H1 (cell line): ENCODE measurements at regions not wholly inside any gene's neighbourhood (a gene's known extent, or its start where the extent isn't known, plus 50 kb on each side); places are given as distances from the start of the nearest gene placed in this dataset.

Experiments used
- CTCF ChIA-PET: fragments of 300-600 bp; sonication (Branson Sonifier 250); formaldehyde crosslinking; loops from one replicate; lab custom pipeline; 2021; ENCODE audit not compliant: partially characterized antibody; lab: Charles Lee
- POLR2A ChIA-PET: fragments of 300-600 bp; sonication (Branson Sonifier 250); formaldehyde crosslinking; loops from one replicate; lab custom pipeline; 2021; ENCODE audit warnings: inconsistent platforms; ENCODE audit not compliant: partially characterized antibody; lab: Charles Lee
- DNase-seq, 2 experiments: peaks; one replicate each; pipeline versions ENCODE4 v3.0.0 to v3.0.0-alpha.2; 2010 to 2022; ENCODE audit warnings: low spot score in 2 of 2, low read depth in 1 of 2, mixed read lengths in 1 of 2
- FAIRE-seq: peaks from 2 replicates; lab custom pipeline; 2011; peaks lifted over from hg19 to GRCh38; lab: Jason Lieb, UNC
- H2AFZ ChIP-seq: 2 replicates; pipeline ENCODE4 v1.8.1; 2012; ENCODE audit warnings: low read length, inconsistent platforms
- H2AK5ac ChIP-seq: 2 replicates; pipeline ENCODE4 v1.6.1; 2013; ENCODE audit warnings: low read depth, low read length
- H2BK120ac ChIP-seq: replicated peaks from 2 replicates; pipeline ENCODE3; 2013; ENCODE audit warnings: low read depth, low read length, inconsistent platforms
- H2BK12ac ChIP-seq: 2 replicates; pipeline ENCODE4 v1.6.1; 2013; ENCODE audit warnings: low read depth, low read length
- H2BK15ac ChIP-seq: 2 replicates; pipeline ENCODE4 v1.6.1; 2013; ENCODE audit warnings: low read length
- H2BK20ac ChIP-seq: 2 replicates; pipeline ENCODE4 v1.6.1; 2013; ENCODE audit warnings: low read length
- H2BK5ac ChIP-seq: 2 replicates; pipeline ENCODE4 v1.6.1; 2013; ENCODE audit warnings: low read depth, low read length
- H3K14ac ChIP-seq: 2 replicates; pipeline ENCODE4 v1.6.1; 2013; ENCODE audit warnings: inconsistent platforms; ENCODE audit not compliant: insufficient read length
- H3K18ac ChIP-seq: 2 replicates; pipeline ENCODE4 v1.6.1; 2013; ENCODE audit warnings: low read length; ENCODE audit errors: extremely low read depth
- H3K23ac ChIP-seq: 2 replicates; pipeline ENCODE4 v1.6.1; 2013; ENCODE audit warnings: inconsistent platforms; ENCODE audit not compliant: insufficient read length
- H3K23me2 ChIP-seq: 2 replicates; pipeline ENCODE4 v1.6.1; 2013; ENCODE audit warnings: low read depth, low read length
- H3K27ac ChIP-seq: 2 replicates; pipeline ENCODE4 v1.6.1; 2011; ENCODE audit warnings: low read depth, low read length, inconsistent platforms
- H3K27me3 ChIP-seq, 4 experiments: replicated peaks in 1 of 4; 1 replicate in 1 of 4; 2 replicates in 3 of 4; pipeline versions ENCODE4 v1.6.1 to v1.8.1; 2011 to 2013; ENCODE audit warnings: low read length in 3 of 4, mild to moderate bottlenecking in 3 of 4, inconsistent platforms in 2 of 4, mixed read lengths in 2 of 4, moderate library complexity in 1 of 4; ENCODE audit not compliant: control insufficient read depth in 3 of 4, insufficient read depth in 3 of 4; ENCODE audit errors: extremely low read depth in 1 of 4
- H3K36me3 ChIP-seq, 4 experiments: 2 replicates each; pipeline versions ENCODE4 v1.6.1 to v1.8.1; 2011 to 2013; ENCODE audit warnings: mild to moderate bottlenecking in 4 of 4, low read length in 3 of 4, moderate library complexity in 2 of 4, control low read depth in 1 of 4, inconsistent platforms in 1 of 4; ENCODE audit not compliant: insufficient read depth in 4 of 4, control insufficient read depth in 2 of 4
- H3K4ac ChIP-seq: replicated peaks from 2 replicates; pipeline ENCODE3; 2013; ENCODE audit warnings: low read length, low read depth, mixed read lengths, inconsistent platforms; ENCODE audit not compliant: insufficient read length
- H3K4me1 ChIP-seq, 4 experiments: replicated peaks in 1 of 4; 1 replicate in 1 of 4; 2 replicates in 3 of 4; pipeline versions ENCODE4 v1.6.1 to v1.8.1; 2011 to 2013; ENCODE audit warnings: low read length in 3 of 4, inconsistent platforms in 2 of 4, mixed read lengths in 1 of 4; ENCODE audit not compliant: insufficient read depth in 4 of 4, control insufficient read depth in 3 of 4
- H3K4me2 ChIP-seq, 2 experiments: 2 replicates each; pipeline versions ENCODE4 v1.6.1 to v1.8.1; 2011 to 2013; ENCODE audit warnings: low read depth in 2 of 2, low read length in 2 of 2, control low read depth in 1 of 2, inconsistent platforms in 1 of 2, mild to moderate bottlenecking in 1 of 2; ENCODE audit not compliant: insufficient read depth in 1 of 2
- H3K4me3 ChIP-seq, 4 experiments: fragments of 200-600, 300-600 bp in 1 of 4; sonication (generic), shearing (Covaris generic), sonication (Bioruptor Twin) in 1 of 4; 2 replicates each; pipeline versions ENCODE4 v1.5.1 to v1.8.1; 2011 to 2016; ENCODE audit warnings: low read length in 4 of 4, low read depth in 3 of 4, control low read depth in 2 of 4, inconsistent platforms in 2 of 4, mild to moderate bottlenecking in 2 of 4, mixed read lengths in 1 of 4, moderate library complexity in 1 of 4; ENCODE audit not compliant: insufficient read depth in 2 of 4; ENCODE audit errors: extremely low read depth in 1 of 4
- H3K56ac ChIP-seq: replicated peaks from 2 replicates; pipeline ENCODE3; 2013; ENCODE audit warnings: low read depth, mild to moderate bottlenecking, mixed read lengths, low read length, inconsistent platforms; ENCODE audit not compliant: insufficient read length
- H3K79me1 ChIP-seq: 2 replicates; pipeline ENCODE4 v1.6.1; 2013; ENCODE audit warnings: low read depth, low read length, control low read depth
- H3K79me2 ChIP-seq, 2 experiments: 2 replicates each; pipeline versions ENCODE4 v1.6.1 to v1.8.1; 2012 to 2013; ENCODE audit warnings: low read length in 2 of 2, mild to moderate bottlenecking in 2 of 2, inconsistent platforms in 1 of 2; ENCODE audit not compliant: insufficient read depth in 2 of 2, control insufficient read depth in 1 of 2
- H3K9ac ChIP-seq, 4 experiments: replicated peaks in 1 of 4; 1 replicate in 1 of 4; 2 replicates in 3 of 4; pipeline versions ENCODE4 v1.6.1 to v1.8.1; 2011 to 2013; ENCODE audit warnings: low read depth in 3 of 4, low read length in 3 of 4, control low read depth in 2 of 4, mild to moderate bottlenecking in 2 of 4, moderate library complexity in 2 of 4, inconsistent platforms in 1 of 4; ENCODE audit errors: extremely low read depth in 1 of 4
- H3K9me3 ChIP-seq, 2 experiments: 2 replicates each; pipeline versions ENCODE4 v1.6.1 to v1.8.1; 2012 to 2013; ENCODE audit warnings: mild to moderate bottlenecking in 2 of 2, moderate library complexity in 2 of 2, control low read depth in 1 of 2, inconsistent platforms in 1 of 2, low read depth in 1 of 2, low read length in 1 of 2, mixed read lengths in 1 of 2; ENCODE audit not compliant: insufficient read depth in 2 of 2
- H4K20me1 ChIP-seq, 2 experiments: replicated peaks in 1 of 2; 2 replicates each; pipeline versions ENCODE3 to v1.8.1; 2011 to 2013; ENCODE audit warnings: inconsistent platforms in 2 of 2, low read length in 2 of 2, mild to moderate bottlenecking in 1 of 2; ENCODE audit not compliant: insufficient read depth in 2 of 2, control insufficient read depth in 1 of 2
- H4K5ac ChIP-seq: 2 replicates; pipeline ENCODE4 v1.6.1; 2013; ENCODE audit warnings: low read length, low read depth, mixed read lengths, inconsistent platforms; ENCODE audit not compliant: insufficient read length
- H4K8ac ChIP-seq: 2 replicates; pipeline ENCODE4 v1.8.0; 2013; ENCODE audit warnings: mild to moderate bottlenecking, moderate library complexity, low read length, inconsistent platforms; ENCODE audit not compliant: insufficient read depth; ENCODE audit errors: extremely low read depth
- H4K91ac ChIP-seq: replicated peaks from 2 replicates; pipeline ENCODE3; 2013; ENCODE audit warnings: low read length, mixed read lengths, inconsistent platforms; ENCODE audit not compliant: insufficient read length
- GABPA ChIP-seq: IDR thresholded peaks from 2 replicates; pipeline ENCODE4 v1.6.1; 2011; ENCODE audit warnings: mild to moderate bottlenecking, low read length, moderate library complexity, borderline replicate concordance; ENCODE audit not compliant: insufficient read depth
- HDAC6 ChIP-seq: IDR thresholded peaks from one replicate; pipeline ENCODE4 v1.7.1; 2012; ENCODE audit warnings: low read depth, mild to moderate bottlenecking, inconsistent platforms, low read length, moderate library complexity
- JUN ChIP-seq: IDR thresholded peaks from 2 replicates; pipeline ENCODE4 v1.6.1; 2011; ENCODE audit warnings: low read depth, mild to moderate bottlenecking, improper control_type of control experiment, low read length
- PHF8 ChIP-seq: fragments of 200-600 bp; sonication (generic); conservative IDR thresholded peaks from 2 replicates; pipeline ENCODE4 v1.7.1; 2012; ENCODE audit warnings: low read depth, mild to moderate bottlenecking, inconsistent platforms, low read length, moderate library complexity
- POLR2AphosphoS5 ChIP-seq: IDR thresholded peaks from 2 replicates; pipeline ENCODE4 v1.6.1; 2011; ENCODE audit warnings: low read depth, low read length
- SP1 ChIP-seq: IDR thresholded peaks from 2 replicates; pipeline ENCODE4 v1.6.1; 2011; ENCODE audit warnings: low read depth, low read length
- SP2 ChIP-seq: IDR thresholded peaks from 2 replicates; pipeline ENCODE4 v1.6.1; 2012; ENCODE audit warnings: mild to moderate bottlenecking, low read length, inconsistent platforms
- WGBS, 2 experiments: shearing (Covaris generic) in 1 of 2; methylation state at CpG; one replicate each; pipeline versions ENCODE4 v1.1.6 to v1.1.7; 2013 to 2015; ENCODE audit warnings: low lambda C conversion rate in 2 of 2, mixed read lengths in 2 of 2, inconsistent platforms in 1 of 2, low coverage in 1 of 2, missing lambda C conversion rate in 1 of 2; ENCODE audit not compliant: insufficient replicate concordance in 2 of 2, insufficient coverage in 1 of 2, insufficient read length in 1 of 2; ENCODE audit errors: extremely low coverage in 1 of 2, missing lambda C conversion rate in 1 of 2; 5-methylcytosine and 5-hydroxymethylcytosine counted together
- TF ChIP-seq, protein P1 (sequence below): IDR thresholded peaks from 2 replicates; pipeline ENCODE4 v1.6.1; 2012; ENCODE audit warnings: low read length, inconsistent platforms

DNA sequence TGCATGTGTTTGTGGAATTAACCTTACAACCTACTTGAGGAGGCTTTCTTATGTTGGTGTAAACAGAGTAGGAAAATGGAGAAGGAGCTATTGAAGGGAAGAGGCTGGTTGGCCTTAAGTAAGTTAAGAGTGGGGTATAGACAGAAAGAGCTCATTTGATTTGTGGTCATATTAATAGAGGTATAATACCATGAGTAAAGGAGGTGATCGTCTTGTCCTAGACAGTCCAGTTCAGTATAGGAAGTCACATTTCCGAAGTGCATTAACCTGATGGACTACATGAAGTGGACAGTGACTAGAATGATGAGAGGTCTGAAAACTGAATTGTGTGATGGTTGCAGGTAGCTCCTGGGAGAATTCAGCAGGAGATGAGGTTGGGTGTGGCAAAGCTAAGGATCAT lies 215.4 kb upstream of the ZC3H12A start:
- Histone ChIP-seq H2BK12ac (no peak overlapping the region), H3K4ac (no peak overlapping the region), H3K18ac (no peak overlapping the region), H3K4me1 (peaks cover 0 to 16% (median 4%) of the 10 kb centered on the region in 4 experiments; a peak in 5 of 7 replicates), H3K79me1 (no peaks in the 10 kb centered on the region), H2AK5ac (no peak overlapping the region), H3K27ac (no peak overlapping the region), H4K5ac (no peak overlapping the region), H4K91ac (no peak overlapping the region), H3K4me2 (no peak overlapping the region), H3K56ac (no peak overlapping the region), H3K9me3 (no peaks in the 10 kb centered on the region), H3K23me2 (peaks cover 5% of the 10 kb centered on the region), H3K27me3 (peaks cover 0 to 6% (median under 1%) of the 10 kb centered on the region in 4 experiments; a peak in 3 of 7 replicates), H2BK5ac (no peak overlapping the region), H4K8ac (no peak overlapping the region), H3K36me3 (no peaks in the 10 kb centered on the region), H2BK20ac (no peak overlapping the region), H3K79me2 (no peaks in the 10 kb centered on the region), H3K23ac (no peak overlapping the region), H2BK15ac (no peak overlapping the region), H2BK120ac (no peak overlapping the region), H4K20me1 (no peaks in the 10 kb centered on the region), H3K4me3 (no peak overlapping the region), H3K14ac (no peak overlapping the region), H3K9ac (no peak overlapping the region), H2AFZ (no peak overlapping the region)
- ChIA-PET CTCF (interaction anchor here (0.8 to 3.5 kb wide), 7 partner anchors 12 to 175 kb away, joined by 3 to 9 read pairs (median 3); no protein-coding TSS in a partner anchor), POLR2A (interaction anchor here (0.6 to 1.9 kb wide), 5 partner anchors 8 to 599 kb away, joined by 3 to 5 read pairs (median 3); no protein-coding TSS in a partner anchor)
- FAIRE-seq (no peak), DNase-seq (no peak)
- 40% methylated on average over 2 of the region's 2 CpGs; no CpG with 5 or more reads in 1 of the 2 experiments for WGBS, 2 experiments
- TF ChIP-seq PHF8 (no peak), SP1 (no peak), SP2 (no peak), HDAC6 (no peak), GABPA (no peak), JUN (no peak), POLR2AphosphoS5 (no peak)
- TF ChIP-seq, protein P1, sequence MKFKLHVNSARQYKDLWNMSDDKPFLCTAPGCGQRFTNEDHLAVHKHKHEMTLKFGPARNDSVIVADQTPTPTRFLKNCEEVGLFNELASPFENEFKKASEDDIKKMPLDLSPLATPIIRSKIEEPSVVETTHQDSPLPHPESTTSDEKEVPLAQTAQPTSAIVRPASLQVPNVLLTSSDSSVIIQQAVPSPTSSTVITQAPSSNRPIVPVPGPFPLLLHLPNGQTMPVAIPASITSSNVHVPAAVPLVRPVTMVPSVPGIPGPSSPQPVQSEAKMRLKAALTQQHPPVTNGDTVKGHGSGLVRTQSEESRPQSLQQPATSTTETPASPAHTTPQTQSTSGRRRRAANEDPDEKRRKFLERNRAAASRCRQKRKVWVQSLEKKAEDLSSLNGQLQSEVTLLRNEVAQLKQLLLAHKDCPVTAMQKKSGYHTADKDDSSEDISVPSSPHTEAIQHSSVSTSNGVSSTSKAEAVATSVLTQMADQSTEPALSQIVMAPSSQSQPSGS: no peak
